Epithelial cell of proximal tubule (primary cell): ENCODE measurements at regions not wholly inside any gene's neighbourhood (a gene's known extent, or its start where the extent isn't known, plus 50 kb on each side); places are given as distances from the start of the nearest gene placed in this dataset.

Experiments
- DNase-seq: peaks from one replicate; pipeline ENCODE4 v3.0.0-alpha.2; 2011; ENCODE audit warnings: low read depth
- H3K4me3 ChIP-seq: 2 replicates; pipeline ENCODE4 v1.5.1; 2011; ENCODE audit warnings: low read depth, mild to moderate bottlenecking, low read length
- CTCF ChIP-seq: conservative IDR thresholded peaks from 2 replicates; pipeline ENCODE4 v1.5.1; 2012; ENCODE audit warnings: low read depth, mild to moderate bottlenecking, low read length

GRCh38 chr9:116027096-116027495 lies 126.5 kb upstream of the PAPPA start:
- no peak for TF ChIP-seq CTCF
- DNase-seq, result no peak
- H3K4me3 ChIP-seq, result no peak overlapping the region

- TF ChIP-seq CTCF, result no peak
- peak; percentile 47 for DNase-seq
- H3K4me3 ChIP-seq, result no peak overlapping the region
Measured at GRCh38 chr9:116027511-116027910, 126.1 kb upstream of the PAPPA start.

- H3K4me3 ChIP-seq, result no peak overlapping the region
- TF ChIP-seq CTCF, result no peak
- DNase-seq, result no peak
Measured at GRCh38 chr9:116027951-116028350, 125.6 kb upstream of the PAPPA start.

- TF ChIP-seq CTCF, result no peak
- H3K4me3 ChIP-seq, result no peak overlapping the region
- DNase-seq, result no peak
Measured at GRCh38 chr9:116030517-116030916, 123.1 kb upstream of the PAPPA start.

- DNase-seq, result peak; percentile 54
- no peak for TF ChIP-seq CTCF
Measured at GRCh38 chr9:116032683-116033440, 120.7 kb upstream of the PAPPA start.

GRCh38 chr9:116039312-116039711 lies 114.3 kb upstream of the PAPPA start:
- no peak for TF ChIP-seq CTCF
- no peak for DNase-seq
- no peak overlapping the region for H3K4me3 ChIP-seq

More at GRCh38 chr9:116032683-116033440, 120.7 kb upstream of the PAPPA start:
- H3K4me3 ChIP-seq, result no peak overlapping the region

- no peak for DNase-seq
- H3K4me3 ChIP-seq, result no peak overlapping the region
- TF ChIP-seq CTCF, result no peak
Measured at GRCh38 chr9:116039893-116040292, 113.7 kb upstream of the PAPPA start.
